HEK293 (cell line): ENCODE measurements at regions not wholly inside any gene's neighbourhood (a gene's known extent, or its start where the extent isn't known, plus 50 kb on each side); places are given as distances from the start of the nearest gene placed in this dataset.

ENCODE experiments used
- CTCF ChIA-PET: fragments of 350-600 bp; formaldehyde crosslinking; extraction: SDS; loops from one replicate; lab custom pipeline; 2021; ENCODE audit warnings: antibody characterized with exemption; lab: Yijun Ruan, JAX
- POLR2A ChIA-PET: fragments of 300-600 bp; formaldehyde crosslinking; extraction: SDS; loops from one replicate; lab custom pipeline; 2020; ENCODE audit warnings: antibody characterized with exemption, inconsistent platforms; lab: Yijun Ruan, JAX
- H3K27ac ChIP-seq: fragments of 200-500 bp; sonication (Bioruptor generic); 2 replicates; pipeline ENCODE4 v1.5.1; 2014; ENCODE audit warnings: low read depth, low read length, control low read depth, inconsistent platforms; ENCODE audit errors: extremely low read depth
- H3K36me3 ChIP-seq, 2 experiments: fragments of 200-500 bp in 1 of 2; sonication (Bioruptor generic) in 1 of 2; 1 replicate in 1 of 2; 2 replicates in 1 of 2; pipeline ENCODE4 v1.5.1; 2014 to 2017; ENCODE audit warnings: inconsistent platforms in 2 of 2, low read length in 2 of 2; ENCODE audit not compliant: control insufficient read depth in 2 of 2, insufficient read depth in 1 of 2
- H3K4me1 ChIP-seq: fragments of 200-500 bp; sonication (Bioruptor generic); 2 replicates; pipeline ENCODE4 v1.5.1; 2014; ENCODE audit warnings: mild to moderate bottlenecking, low read length, inconsistent platforms; ENCODE audit not compliant: control insufficient read depth, insufficient read depth
- H3K4me3 ChIP-seq: 2 replicates; pipeline ENCODE4 v1.5.1; 2011; ENCODE audit warnings: low read depth, mild to moderate bottlenecking, control low read depth, low read length, moderate library complexity
- H3K9me3 ChIP-seq: fragments of 200-500 bp; sonication (Bioruptor generic); 2 replicates; pipeline ENCODE4 v1.5.1; 2014; ENCODE audit warnings: low read depth, low read length, inconsistent platforms; ENCODE audit not compliant: control insufficient read depth, insufficient read depth
- BCL11B ChIP-seq: fragments of 450-650 bp; formaldehyde crosslinking; IDR thresholded peaks from 2 replicates; pipeline ENCODE4 v1.5.1; 2016; ENCODE audit warnings: low read depth, missing biosample characterization, missing genetic modification characterization
- GLI2 ChIP-seq: fragments of 450-650 bp; formaldehyde crosslinking; IDR thresholded peaks from 2 replicates; pipeline ENCODE4; 2017; ENCODE audit warnings: missing biosample characterization, missing genetic modification characterization, low read depth, borderline replicate concordance
- HIC1 ChIP-seq: fragments of 450-650 bp; formaldehyde crosslinking; IDR thresholded peaks from 2 replicates; pipeline ENCODE4 v1.5.1; 2016; ENCODE audit warnings: missing biosample characterization, missing genetic modification characterization
- RBAK ChIP-seq: fragments of 450-650 bp; formaldehyde crosslinking; IDR thresholded peaks from 2 replicates; pipeline ENCODE4 v1.5.1; 2016; ENCODE audit warnings: missing biosample characterization, missing genetic modification characterization
- SCRT1 ChIP-seq: fragments of 450-650 bp; formaldehyde crosslinking; IDR thresholded peaks from 2 replicates; pipeline ENCODE4 v1.5.1; 2016; ENCODE audit warnings: missing biosample characterization, missing genetic modification characterization, borderline replicate concordance
- SCRT2 ChIP-seq: fragments of 450-650 bp; formaldehyde crosslinking; IDR thresholded peaks from 2 replicates; pipeline ENCODE4 v1.5.1; 2016; ENCODE audit warnings: missing biosample characterization, missing genetic modification characterization
- SP2 ChIP-seq: fragments of 450-650 bp; formaldehyde crosslinking; IDR thresholded peaks from 2 replicates; pipeline ENCODE4 v1.5.1; 2016; ENCODE audit warnings: missing biosample characterization, missing genetic modification characterization
- SP3 ChIP-seq: fragments of 450-650 bp; formaldehyde crosslinking; IDR thresholded peaks from 2 replicates; pipeline ENCODE4 v1.5.1; 2016; ENCODE audit warnings: missing biosample characterization, missing genetic modification characterization
- ZNF169 ChIP-seq: fragments of 450-650 bp; formaldehyde crosslinking; IDR thresholded peaks from 2 replicates; pipeline ENCODE4 v1.5.1; 2016; ENCODE audit warnings: missing biosample characterization, missing genetic modification characterization
- ZNF239 ChIP-seq: fragments of 450-650 bp; formaldehyde crosslinking; IDR thresholded peaks from 2 replicates; pipeline ENCODE4 v1.5.1; 2016; ENCODE audit warnings: missing biosample characterization, missing genetic modification characterization
- ZNF302 ChIP-seq: fragments of 450-650 bp; formaldehyde crosslinking; IDR thresholded peaks from 2 replicates; pipeline ENCODE4 v1.5.1; 2016; ENCODE audit warnings: missing biosample characterization, missing genetic modification characterization, low read depth
- ZNF324 ChIP-seq: fragments of 450-650 bp; formaldehyde crosslinking; IDR thresholded peaks from 2 replicates; pipeline ENCODE4 v1.5.1; 2016; ENCODE audit warnings: missing biosample characterization, missing genetic modification characterization
- ZNF514 ChIP-seq: fragments of 450-650 bp; formaldehyde crosslinking; IDR thresholded peaks from 2 replicates; pipeline ENCODE4 v1.5.1; 2016; ENCODE audit warnings: missing biosample characterization, missing genetic modification characterization
- ZNF670 ChIP-seq: fragments of 450-650 bp; formaldehyde crosslinking; IDR thresholded peaks from 2 replicates; pipeline ENCODE4 v1.5.1; 2016; ENCODE audit warnings: missing biosample characterization, missing genetic modification characterization, low read depth
- ZNF701 ChIP-seq: fragments of 450-650 bp; formaldehyde crosslinking; IDR thresholded peaks from 2 replicates; pipeline ENCODE4 v1.5.1; 2016; ENCODE audit warnings: missing biosample characterization, missing genetic modification characterization
- TF ChIP-seq, protein P1 (sequence below): fragments of 450-650 bp; formaldehyde crosslinking; IDR thresholded peaks from 2 replicates; pipeline ENCODE4 v1.5.1; 2016; ENCODE audit warnings: missing biosample characterization, missing genetic modification characterization, low read depth
- TF ChIP-seq, protein P2 (sequence below): fragments of 450-650 bp; formaldehyde crosslinking; IDR thresholded peaks from 2 replicates; pipeline ENCODE4 v1.5.1; 2017; ENCODE audit warnings: missing biosample characterization, missing genetic modification characterization

GRCh38 chr1:81226603-81226928 is 574.2 kb upstream of the ADGRL2 start (continued):
- TF ChIP-seq ZNF670 (tag by site-specific recombination), result no peak
- TF ChIP-seq GLI2, result no peak

DNA sequence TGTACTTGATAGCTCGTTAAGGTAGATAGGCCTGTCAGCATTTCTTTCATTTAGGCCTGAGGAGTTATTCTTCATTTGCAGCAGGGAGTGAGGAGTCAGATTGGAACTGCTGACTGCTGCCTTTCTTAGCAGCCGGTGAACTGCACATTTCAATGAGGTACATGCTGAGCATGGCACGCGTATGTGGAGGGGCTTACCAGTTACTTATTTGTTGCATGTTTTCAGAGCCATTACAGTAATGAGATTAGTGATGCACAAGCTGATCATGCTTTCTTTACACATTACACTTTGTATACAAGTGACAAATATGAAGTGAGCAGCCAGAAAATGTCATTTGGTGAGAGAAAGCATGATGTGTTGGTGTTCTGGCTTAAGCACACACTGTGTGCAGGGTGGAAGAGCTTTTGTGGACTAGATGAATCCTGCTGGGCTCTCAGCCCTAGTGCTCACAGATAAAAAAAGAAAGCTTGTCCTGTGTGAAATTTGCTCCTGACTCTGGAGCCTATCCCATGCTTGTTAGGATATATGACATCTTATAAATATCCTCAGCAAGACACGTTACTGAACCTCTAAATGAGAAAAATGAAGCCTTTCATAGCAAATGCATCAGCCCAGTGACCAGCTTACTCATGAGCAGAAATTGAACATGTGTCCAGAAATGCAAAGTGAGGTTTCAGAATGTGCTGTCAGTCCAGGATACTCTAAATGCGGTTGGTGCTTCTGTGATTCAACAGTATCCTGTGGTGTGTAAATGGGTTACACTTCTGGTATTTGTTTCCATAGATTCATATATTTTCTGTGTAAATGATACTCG is 574.7 kb upstream of the ADGRL2 start:
- Histone ChIP-seq H3K4me3 (no peak overlapping the region), H3K9me3 (no peaks in the 10 kb centered on the region), H3K4me1 (no peaks in the 10 kb centered on the region), H3K27ac (no peak overlapping the region), H3K36me3 (no peaks in the 10 kb centered on the region)
- POLR2A ChIA-PET, result interaction anchor here (0.5 kb wide), 1 partner anchor 433 kb away, joined by 4 read pairs; no protein-coding TSS in a partner anchor
- CTCF ChIA-PET, result interaction anchor here (1.1 kb wide), 1 partner anchor 12 kb away, joined by 3 read pairs; no protein-coding TSS in a partner anchor
- TF ChIP-seq ZNF302, result no peak
- TF ChIP-seq HIC1 (tag by site-specific recombination), result no peak
- TF ChIP-seq, protein P1, sequence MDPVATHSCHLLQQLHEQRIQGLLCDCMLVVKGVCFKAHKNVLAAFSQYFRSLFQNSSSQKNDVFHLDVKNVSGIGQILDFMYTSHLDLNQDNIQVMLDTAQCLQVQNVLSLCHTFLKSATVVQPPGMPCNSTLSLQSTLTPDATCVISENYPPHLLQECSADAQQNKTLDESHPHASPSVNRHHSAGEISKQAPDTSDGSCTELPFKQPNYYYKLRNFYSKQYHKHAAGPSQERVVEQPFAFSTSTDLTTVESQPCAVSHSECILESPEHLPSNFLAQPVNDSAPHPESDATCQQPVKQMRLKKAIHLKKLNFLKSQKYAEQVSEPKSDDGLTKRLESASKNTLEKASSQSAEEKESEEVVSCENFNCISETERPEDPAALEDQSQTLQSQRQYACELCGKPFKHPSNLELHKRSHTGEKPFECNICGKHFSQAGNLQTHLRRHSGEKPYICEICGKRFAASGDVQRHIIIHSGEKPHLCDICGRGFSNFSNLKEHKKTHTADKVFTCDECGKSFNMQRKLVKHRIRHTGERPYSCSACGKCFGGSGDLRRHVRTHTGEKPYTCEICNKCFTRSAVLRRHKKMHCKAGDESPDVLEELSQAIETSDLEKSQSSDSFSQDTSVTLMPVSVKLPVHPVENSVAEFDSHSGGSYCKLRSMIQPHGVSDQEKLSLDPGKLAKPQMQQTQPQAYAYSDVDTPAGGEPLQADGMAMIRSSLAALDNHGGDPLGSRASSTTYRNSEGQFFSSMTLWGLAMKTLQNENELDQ, result no peak
- TF ChIP-seq SCRT2, result no peak
- TF ChIP-seq, protein P2, sequence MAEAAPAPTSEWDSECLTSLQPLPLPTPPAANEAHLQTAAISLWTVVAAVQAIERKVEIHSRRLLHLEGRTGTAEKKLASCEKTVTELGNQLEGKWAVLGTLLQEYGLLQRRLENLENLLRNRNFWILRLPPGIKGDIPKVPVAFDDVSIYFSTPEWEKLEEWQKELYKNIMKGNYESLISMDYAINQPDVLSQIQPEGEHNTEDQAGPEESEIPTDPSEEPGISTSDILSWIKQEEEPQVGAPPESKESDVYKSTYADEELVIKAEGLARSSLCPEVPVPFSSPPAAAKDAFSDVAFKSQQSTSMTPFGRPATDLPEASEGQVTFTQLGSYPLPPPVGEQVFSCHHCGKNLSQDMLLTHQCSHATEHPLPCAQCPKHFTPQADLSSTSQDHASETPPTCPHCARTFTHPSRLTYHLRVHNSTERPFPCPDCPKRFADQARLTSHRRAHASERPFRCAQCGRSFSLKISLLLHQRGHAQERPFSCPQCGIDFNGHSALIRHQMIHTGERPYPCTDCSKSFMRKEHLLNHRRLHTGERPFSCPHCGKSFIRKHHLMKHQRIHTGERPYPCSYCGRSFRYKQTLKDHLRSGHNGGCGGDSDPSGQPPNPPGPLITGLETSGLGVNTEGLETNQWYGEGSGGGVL (tag by site-specific recombination), result no peak
- TF ChIP-seq SP3, result no peak
- no peak for TF ChIP-seq ZNF701
- TF ChIP-seq ZNF514 (tag by site-specific recombination), result no peak
- TF ChIP-seq ZNF239, result no peak

GRCh38 chr1:81224222-81224621 is 576.5 kb upstream of the ADGRL2 start:
- no peak overlapping the region for H3K4me3 ChIP-seq
- H3K4me1 ChIP-seq, result no peaks in the 10 kb centered on the region
- no peak for TF ChIP-seq ZNF324 (tag by site-specific recombination)
- TF ChIP-seq SCRT1 (tag by site-specific recombination), result no peak
- no peaks in the 10 kb centered on the region for H3K9me3 ChIP-seq
- no peaks in the 10 kb centered on the region for H3K36me3 ChIP-seq
- H3K27ac ChIP-seq, result no peak overlapping the region
- ChIA-PET POLR2A (no interaction called here), CTCF (interaction anchor here (0.9 kb wide), 1 partner anchor 9 kb away, joined by 3 read pairs; no protein-coding TSS in a partner anchor)

- Histone ChIP-seq H3K4me1 (no peaks in the 10 kb centered on the region), H3K9me3 (no peaks in the 10 kb centered on the region), H3K4me3 (no peak overlapping the region)
- CTCF ChIA-PET, result no interaction called here
- POLR2A ChIA-PET, result no interaction called here
- TF ChIP-seq RBAK (tag by site-specific recombination) (no peak), BCL11B (tag by site-specific recombination) (no peak), ZNF169 (no peak), SP2 (no peak)
- TF ChIP-seq, all 188 proteins: peak for 0
- H3K36me3 ChIP-seq, result no peaks in the 10 kb centered on the region
- no peak overlapping the region for H3K27ac ChIP-seq
Observed at GRCh38 chr1:81221564-81221963, 579.2 kb upstream of the ADGRL2 start.
